HG03039 (cell line): ENCODE measurements at regions not wholly inside any gene's neighbourhood (a gene's known extent, or its start where the extent isn't known, plus 50 kb on each side); places are given as distances from the start of the nearest gene placed in this dataset.

ENCODE experiments used
- ATAC-seq: cut with Tn5 transposase; IDR thresholded peaks from one replicate; pipeline ENCODE4 v1.9.1; 2021; ENCODE audit warnings: mild to moderate bottlenecking, moderate library complexity; ENCODE audit not compliant: unreplicated experiment

DNA sequence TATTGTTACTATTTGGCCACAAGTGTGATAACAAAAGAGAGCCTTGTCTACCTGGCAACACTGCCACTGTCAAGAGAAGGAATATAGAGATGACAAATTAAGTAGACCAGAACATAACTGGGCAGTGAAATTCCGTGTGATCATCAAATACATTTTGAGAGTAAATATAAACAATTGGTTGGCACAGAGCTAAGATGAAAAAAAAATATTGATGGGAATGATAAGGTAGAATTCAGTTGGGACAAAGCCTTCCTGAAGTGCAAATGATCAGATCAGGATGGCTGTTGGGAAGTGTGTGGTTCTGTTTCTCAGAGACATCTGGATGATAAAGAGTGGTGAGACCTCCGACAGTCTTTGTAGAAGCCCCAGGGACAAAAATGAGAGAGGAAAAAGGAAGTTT lies 205.5 kb upstream of the CAMK1G start:
- no peak for ATAC-seq

DNA sequence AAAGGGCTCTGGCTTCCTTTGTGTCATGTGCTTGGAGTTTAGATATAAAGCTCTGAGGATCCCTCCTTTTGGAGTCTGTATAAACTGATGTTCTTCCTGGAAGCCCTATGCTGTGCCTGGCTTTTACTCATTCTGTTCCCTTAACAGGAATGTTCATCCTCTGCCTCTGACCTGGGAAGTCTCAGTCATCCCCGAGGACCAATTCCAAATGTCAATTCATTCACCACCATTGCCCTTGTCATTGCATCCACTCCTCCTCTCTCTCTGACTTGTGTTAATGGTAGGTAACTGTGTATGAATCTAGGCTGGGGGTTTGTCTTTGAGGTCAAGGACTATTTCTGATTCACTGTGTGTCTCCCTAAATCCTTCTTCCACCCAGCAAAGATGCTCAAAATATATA lies 204.2 kb upstream of the CAMK1G start:
- no peak for ATAC-seq

DNA sequence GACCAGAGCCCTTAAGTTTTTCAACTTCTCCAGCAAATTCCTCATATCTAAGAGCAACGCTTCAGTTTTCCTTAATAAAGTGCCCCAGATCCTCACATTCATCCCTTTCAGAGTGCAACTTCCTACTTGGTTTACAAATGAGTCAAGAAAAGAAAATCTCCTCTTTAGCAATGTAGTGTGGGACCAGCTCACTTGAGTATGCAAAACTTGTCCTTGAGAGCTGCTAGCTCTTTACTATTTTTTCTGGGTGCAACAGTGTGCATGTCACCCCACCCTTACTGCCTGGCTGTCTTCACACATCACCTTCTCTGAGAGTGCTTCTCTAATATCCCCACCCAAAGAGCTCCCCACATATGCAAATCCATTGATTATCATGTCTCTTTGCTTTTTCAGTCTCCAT lies 203.1 kb upstream of the CAMK1G start:
- no peak for ATAC-seq

DNA sequence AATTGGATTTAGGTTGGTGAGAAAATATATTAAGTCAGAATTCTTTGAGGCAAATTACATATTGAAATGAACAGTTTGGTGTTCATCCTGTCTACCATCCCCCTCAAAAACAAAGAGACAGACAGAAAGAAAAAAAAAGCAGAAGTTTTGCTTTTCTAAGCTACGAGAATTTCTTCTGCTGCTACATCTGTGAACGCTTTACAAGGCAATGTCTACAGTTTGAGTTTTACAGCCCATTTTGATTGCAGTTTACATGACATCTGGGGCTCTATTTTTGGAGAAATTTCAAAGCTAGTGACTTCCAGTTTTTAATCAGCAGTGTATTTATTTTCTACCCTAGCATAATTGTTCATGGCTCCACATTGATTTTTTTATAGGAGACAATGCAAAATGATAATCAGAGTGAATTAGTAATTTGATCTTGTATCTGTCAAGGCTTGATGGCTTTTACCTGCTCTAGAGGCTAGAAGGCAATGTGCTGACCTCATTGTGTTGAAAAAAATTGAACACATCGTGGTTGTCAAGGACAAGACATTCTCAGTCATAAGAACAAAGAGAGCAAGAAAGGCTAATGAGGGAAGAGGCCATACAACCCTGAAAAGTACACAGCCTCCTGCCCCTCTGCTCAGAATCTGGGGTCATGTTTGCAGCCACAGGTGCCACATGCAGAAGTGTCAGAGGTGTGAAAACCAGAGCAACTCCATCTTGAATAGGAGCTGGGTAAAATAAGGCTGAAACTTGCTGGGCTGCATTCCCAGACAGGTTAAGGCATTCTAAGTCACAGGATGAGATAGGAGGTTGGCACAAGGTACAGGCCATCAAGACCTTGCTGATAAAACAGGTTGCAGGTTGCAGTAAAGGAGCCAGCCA lies 201.0 kb upstream of the CAMK1G start:
- ATAC-seq, result no peak

DNA sequence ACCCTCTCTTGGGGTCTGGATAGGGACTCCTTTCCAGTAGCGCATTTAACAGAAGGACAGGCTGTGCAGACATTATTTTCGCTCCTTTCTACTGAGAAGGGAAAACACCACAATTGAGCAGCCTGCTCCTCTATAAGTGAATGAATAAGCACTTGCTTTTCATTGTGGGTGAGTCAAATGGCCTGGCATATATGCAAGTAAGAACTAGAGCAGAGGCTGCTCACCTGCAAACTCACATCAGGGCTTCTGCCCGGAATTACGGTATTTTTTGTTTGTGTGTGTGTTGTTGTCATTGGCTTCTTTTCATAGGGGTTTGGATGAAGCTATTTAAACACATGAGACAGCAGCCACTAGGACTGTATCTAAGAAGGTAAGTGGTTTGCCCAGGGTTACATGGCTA lies 200.1 kb upstream of the CAMK1G start:
- no peak for ATAC-seq

DNA sequence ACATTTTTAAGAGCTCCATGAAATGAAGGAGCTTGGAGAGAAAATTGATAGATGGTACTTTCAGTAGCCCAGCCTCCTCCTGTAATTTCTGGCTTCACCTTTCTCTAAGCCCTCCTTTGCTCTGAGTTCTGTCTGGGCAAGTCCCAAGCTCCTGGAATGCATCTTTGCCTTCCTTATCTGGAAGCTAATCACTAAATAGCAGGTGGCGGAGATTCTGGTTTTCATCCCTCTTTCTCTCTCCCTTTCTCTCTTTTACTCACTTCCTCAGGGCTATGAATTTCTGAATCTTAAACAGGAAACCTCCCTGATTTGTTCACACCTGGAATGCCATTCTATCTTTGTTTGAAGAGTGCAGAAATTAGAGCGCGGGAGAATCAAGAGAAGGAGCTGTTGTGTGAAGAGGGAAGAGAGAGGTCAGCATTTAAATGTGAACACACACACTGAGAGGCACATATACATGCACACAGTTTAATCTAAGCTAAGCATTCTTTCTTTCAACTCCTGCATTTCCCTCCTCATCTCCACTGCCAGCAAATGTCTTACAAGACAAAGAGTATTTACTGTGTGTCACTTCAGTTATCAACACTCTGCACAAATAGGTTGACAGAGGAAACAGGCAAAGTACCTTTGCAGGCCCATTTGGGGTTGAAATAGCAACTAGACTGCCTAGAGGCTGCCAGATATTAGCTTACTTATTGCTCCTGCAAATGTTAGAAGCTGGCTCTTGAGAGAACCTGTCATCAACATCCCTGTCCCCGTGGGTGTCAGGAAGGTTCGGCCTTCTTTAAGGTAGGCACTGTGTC lies 199.4 kb upstream of the CAMK1G start:
- ATAC-seq, result no peak

DNA sequence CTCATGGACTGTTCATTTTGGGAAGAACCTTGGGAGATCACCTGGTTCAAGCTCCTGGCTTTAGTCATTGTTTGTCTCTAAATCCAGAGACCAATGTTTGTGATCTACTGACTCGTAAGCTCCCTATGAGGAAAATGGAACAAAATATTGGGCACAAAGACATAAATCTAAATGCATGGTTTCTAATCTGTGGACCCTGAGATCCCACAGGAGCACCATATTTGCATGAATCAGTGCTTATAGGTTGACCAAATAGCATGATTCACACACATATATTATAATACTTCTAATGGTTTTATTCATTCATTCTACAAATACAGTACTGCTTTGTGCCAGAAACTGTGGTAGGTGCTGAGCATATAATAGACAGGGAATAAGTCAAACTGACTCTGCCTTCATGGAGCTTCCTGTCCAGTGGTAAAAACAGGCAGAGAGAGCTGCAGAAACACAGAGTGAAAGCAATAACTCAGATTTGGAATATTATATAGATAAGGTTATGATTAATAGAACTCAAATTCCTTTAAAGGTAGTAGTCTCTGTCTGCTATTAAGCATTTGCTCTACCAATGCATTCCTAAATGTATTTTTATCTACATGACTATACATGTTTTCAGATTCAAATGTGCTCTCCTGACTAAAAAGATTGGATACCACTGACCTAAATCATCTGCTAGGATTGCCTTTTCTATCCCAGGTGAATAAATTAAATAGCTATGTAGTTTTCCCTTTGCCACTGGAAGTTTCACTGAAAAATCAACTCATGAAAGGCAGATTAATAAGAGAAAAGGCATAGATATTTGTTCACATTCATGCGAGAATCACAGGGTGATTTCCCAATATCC lies 198.6 kb upstream of the CAMK1G start:
- no peak for ATAC-seq

DNA sequence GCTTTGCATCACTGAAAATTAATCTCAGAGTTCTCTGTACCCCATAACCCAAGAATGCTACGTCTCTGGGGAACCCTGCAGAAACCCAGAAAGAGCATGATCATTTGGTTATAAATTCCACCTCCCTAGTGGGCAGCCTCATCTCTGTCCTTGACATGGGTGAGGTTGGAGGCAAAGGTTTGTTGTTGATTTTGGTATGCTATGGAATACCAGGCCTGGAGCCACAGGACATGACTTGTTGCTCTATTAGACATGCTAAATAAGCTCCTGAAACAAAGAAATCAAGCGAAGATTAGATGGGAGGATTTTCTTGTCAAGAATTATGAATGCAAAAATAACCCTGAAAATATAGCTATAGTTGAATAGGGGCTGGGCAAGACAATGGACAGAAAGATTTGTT lies 197.4 kb upstream of the CAMK1G start:
- no peak for ATAC-seq

DNA sequence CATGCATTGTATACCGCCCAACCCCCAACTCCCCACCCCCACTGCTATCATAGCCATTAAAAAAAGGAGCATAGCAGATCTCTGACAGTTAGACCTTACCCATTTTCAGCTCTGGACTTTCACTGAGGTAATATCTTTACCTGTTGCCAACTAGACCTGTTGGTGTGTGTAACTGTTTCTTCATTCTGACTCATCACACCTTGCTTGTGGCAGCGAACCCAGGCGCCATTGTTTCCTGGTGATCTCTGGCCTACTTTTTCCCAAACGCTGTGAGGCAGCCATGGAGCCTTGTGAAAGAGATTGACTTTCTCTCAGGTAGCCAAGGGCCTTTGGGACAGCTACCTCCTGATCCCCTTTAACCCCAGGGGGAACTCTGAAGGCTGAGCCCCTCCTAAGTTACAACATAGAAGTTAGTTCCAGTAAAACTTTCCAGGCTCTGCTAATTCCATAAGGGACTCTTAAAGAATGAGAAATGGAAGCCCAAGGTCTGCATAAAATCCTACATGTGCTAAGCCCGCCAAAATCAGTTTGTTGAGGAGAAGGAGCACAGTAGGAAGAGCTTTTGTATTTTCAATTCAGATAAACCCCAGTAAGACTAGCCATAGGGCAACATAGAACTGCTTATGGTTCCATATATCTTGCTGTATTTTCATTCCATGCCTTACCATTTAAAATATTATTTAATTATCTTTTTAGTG lies 196.1 kb upstream of the CAMK1G start:
- no peak for ATAC-seq

DNA sequence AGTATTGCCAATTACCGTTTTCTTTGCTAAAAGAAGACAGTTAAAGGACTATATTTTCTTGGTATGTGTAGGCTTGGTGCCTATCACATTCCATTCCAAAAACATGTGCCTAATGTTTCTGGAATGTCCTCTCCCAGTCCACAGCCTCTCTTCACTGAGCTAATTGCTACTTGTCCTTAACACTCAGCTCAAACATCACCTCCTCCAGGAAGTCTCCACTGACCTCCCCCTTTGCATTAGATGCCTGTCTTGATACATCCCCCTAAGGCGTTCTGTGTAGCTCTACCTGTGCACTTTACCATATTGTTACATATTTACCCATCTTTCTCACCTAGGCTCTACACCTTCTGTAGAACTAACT lies 195.6 kb upstream of the CAMK1G start:
- no peak for ATAC-seq

DNA sequence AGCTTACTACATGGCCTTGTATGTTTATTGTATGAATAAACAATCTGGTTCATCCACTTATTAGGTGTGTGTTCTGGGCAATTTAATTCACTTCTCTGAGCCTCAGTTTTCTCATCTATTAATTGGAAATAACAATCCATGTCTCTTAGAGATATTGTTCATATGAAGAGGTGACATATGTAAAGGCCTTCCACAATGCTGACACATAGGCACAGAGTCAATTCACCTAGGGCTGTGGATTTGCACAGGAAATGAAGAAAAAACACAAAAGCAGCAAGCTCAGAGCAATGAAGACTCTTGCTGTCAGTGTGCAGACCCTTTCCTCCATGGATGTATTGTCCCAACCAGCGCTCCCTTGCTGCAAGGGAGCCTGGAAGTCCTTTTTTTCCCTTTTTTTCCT lies 195.2 kb upstream of the CAMK1G start:
- no peak for ATAC-seq

DNA sequence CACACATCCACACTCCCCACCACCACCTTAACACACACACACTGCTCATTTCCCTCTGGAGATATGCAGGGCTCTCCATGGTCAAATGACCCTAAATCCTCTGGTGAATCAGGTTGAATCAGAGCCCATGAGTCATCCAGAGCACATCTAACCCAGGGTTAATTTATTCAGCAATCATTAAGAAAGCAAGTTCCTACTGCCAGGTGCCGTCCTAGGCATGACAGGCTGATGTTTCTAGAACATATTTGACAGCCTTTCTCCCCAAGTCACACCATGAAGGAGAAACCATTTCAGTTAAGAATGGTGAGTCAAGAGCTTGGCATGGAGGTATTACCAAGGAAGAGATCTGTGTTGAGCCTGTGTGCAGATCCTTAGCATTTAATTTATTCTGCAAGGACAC lies 194.3 kb upstream of the CAMK1G start:
- ATAC-seq, result no peak

DNA sequence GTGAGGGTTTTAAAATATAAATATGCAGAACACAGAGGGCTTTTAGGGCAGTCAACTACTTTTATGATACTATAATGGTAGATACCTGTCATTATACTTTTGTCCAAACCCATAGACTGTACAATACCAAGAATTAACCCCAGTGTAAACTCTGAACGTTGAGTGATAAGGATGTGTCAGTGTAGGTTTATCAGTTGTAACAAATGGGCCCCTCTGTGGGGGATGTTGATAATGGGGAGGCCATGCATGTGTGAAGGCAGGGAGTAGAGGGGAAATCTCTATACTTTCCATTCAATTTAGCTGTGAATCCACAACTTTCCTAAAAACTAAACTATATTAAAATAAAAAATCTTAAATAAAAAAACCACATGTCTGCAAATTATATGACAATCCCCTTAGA lies 193.5 kb upstream of the CAMK1G start:
- ATAC-seq, result no peak

DNA sequence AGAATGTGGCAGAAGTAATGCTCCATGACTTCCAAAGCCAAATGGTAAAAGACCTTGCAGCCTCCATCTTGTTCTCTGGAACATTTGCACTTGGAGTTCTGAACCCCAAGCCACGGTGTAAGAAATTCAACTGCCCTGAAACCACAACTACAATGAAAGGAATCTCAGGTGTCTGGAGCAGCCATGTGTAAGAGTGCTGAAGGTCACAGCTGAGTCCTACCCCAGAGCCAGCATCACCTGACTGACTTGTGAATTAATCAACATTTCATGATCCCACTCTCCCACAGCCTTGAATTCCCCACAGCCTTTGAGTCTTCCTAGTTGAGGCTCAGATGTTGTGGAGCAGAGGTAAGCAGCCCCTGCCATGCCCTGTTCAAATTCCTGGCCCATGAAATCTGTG lies 192.8 kb upstream of the CAMK1G start:
- no peak for ATAC-seq

DNA sequence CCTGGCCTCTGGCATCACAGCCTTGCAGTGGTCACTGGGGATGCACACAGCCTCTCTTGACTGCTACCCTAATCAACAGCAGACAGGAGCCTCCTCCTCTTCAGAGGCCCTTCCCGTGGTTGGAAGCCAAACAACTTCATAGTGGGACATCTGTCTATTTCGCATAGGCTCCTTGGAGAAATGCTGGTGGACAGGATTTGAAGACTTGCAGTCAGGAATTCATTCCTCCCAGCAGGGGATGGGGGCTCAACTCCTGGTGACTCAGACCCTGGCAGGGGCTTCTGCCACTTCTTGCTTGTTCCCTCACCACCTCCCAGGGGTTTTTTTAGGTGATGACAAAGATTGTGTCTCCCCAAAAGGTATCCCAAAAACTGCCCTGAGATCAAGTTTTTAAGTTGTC lies 191.7 kb upstream of the CAMK1G start:
- ATAC-seq, result no peak

DNA sequence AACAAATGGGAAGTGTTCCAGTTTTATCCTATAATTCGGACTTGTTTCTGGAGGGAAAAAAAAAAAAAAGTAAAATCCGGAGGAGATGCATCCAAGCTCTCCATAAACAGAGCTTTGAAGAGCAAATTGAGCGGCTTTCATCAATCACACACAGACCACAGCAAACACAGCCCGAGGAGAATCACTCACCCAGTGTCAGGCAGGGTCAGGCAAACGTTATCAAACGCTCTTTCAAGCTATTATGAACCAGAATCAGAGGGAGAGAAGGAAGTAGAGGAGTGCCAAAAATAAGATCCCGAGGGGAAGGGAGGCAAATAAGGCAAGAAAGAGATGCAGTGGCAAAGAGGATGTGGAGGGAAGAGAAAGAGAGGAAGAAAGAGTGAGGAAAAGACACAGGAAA lies 188.3 kb upstream of the CAMK1G start:
- no peak for ATAC-seq

DNA sequence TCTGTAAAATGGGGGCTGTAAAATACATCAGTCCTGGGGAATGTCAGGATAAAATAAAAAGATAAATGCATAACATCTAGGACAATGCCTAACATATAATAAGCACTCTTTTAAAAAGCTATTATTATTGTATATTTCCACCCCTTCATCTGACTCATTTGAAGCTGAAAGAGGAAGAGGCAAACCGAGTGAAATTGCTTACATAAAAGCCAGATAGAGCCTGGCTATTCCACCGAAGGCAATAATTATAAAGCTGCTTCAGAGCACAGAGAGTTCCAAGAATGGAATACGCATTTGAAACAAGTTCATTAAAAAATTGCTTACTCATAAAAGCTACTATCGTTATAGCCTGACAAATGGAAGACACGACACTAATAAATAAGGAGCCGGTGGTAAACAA lies 186.1 kb upstream of the CAMK1G start:
- ATAC-seq, result no peak

DNA sequence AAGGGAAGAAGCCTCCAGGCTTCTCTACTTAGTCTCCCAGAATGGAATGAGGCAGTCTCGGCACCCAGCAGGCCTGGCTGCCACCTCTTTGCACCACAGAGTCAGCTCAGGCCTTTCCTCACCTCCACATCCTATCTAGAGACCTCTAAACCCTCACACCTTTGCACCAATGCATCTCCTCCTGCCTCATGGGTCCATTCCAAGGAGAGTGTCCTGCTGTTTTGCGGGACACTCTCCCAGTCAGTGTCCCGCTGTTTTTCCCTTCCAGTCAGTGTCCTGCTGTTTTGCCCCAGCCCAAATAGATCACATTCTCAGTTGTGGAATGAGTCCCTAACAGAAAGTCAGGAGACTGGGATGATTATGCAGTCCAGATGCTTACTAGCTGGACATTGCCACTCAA lies 185.6 kb upstream of the CAMK1G start:
- ATAC-seq, result no peak

DNA sequence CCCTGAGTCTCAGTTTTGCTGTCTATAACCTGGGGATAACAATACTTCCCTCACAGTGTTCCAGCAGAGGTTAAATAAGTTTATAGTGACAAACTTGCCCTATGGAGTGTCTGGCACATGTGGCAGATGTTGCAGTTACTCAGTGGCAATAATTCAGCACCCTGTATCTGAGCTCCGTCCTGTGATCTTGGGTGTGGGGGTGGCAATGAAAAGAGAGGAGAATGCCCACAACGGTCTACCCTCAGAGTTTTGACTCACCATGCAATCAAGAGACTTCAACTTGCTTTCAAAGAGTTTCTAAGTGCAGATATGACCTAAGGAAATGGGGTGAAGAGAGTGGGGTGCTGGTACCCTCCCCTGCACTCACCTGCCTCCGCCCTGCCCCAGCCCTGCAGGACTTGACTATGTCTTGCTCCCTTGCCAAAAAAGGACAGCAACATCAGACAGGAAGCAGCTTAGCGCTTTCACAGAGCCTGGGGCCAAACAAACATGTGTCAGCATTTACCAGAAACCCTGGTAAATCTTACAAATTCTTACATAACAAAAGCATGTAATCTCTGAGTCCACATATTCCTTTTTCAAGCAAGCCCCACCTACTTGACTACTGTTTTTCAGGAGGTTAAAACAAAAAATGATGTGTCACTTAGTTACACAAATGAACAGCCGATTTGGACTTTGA lies 185.1 kb upstream of the CAMK1G start:
- ATAC-seq, result no peak

DNA sequence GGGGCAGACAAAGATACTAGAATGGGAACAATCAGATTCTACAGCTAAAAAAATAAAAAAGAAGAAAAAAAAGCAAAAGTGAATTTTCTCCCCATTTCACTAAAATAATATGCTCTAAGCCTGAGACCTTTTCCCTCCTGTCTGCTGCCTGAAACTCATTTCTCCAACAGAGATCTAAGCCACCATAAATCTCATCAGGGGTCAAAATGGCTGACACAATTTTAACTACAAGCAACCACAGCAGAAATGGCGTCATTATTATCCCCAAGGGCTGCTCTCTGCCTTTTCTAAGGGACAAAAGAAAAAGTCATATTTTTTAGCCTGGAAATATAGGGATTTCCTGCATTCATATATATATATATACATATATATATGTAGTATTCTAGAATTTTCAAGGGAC lies 183.7 kb upstream of the CAMK1G start:
- no peak for ATAC-seq
